DMS153 (cell line): ENCODE measurements at regions not wholly inside any gene's neighbourhood (a gene's known extent, or its start where the extent isn't known, plus 50 kb on each side); places are given as distances from the start of the nearest gene placed in this dataset.

ENCODE experiments used
- DNase-seq: peaks from one replicate; lab custom pipeline; 2025; lab: John Stamatoyannopoulos, UW

GRCh38 chr11:134800826-134801225, 388.8 kb upstream of the B3GAT1 start:
- no peak for DNase-seq

DNA sequence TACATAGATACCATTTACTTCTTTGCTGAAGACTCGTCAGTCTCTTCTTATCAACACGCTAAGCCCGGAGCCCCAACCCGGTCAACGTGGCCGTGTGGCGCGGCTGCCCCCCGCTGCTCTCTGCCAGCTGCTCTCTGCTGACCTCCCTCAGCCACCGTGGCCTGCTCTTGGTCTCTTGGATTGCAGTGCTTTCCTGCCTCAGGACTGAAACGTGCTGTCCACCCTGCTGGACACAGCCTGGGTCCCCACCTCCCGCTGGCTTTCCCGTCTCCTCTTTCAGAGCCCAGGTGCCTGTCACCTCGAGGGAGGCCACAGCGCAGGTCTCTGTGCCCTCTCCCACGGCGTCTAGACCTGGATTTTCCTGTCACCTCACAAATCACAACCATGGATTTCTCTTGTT, 388.1 kb upstream of the B3GAT1 start:
- DNase-seq = no peak

GRCh38 chr11:134799386-134799785, 387.3 kb upstream of the B3GAT1 start:
- no peak for DNase-seq

GRCh38 chr11:134797411-134798089, 385.5 kb upstream of the B3GAT1 start:
- DNase-seq = no peak

GRCh38 chr11:134795017-134795416, 383.0 kb upstream of the B3GAT1 start:
- no peak for DNase-seq

DNA sequence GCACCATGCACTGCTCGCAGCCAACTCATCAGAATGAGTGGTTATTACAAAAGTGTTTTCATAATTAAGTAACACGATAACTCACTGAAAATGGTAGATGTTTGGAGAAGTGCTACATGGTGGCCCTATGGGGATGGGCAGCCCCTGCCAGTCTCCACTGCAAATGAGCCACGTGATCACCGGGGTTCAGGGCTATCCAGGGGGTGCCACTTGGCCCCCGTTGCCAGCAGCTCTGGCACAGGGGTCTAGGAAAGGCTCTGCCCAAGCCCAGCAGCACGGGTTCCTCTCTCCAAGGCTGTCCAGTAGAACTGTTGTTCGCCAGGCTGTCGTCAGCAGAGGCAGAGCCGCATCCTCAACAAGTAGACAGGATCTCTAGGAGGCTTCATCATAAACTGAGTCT, 382.1 kb upstream of the B3GAT1 start:
- DNase-seq = no peak

DNA sequence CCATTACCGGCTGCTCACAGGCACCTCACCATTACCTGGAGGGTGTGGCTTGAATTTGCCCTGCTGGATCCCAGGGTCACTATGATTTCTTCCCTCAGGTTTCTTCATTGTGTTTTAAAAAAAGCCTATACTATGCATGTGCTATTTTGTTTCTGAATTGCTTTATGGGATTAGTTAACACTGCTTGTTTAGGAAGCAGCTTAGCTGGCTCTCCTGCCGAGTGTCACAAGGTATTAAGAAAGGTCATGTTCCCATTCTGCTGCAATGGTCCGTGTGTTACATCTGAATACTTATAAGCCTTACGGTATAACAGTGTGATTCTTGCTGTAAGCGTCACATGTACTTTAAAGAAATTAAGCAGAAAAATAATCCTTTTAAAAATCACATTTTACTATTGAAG, 380.6 kb upstream of the B3GAT1 start:
- no peak for DNase-seq

GRCh38 chr11:134792044-134792443, 380.0 kb upstream of the B3GAT1 start:
- no peak for DNase-seq

- no peak for DNase-seq
Observed at GRCh38 chr11:134791102-134791501, 379.1 kb upstream of the B3GAT1 start.

GRCh38 chr11:134789104-134789503, 377.1 kb upstream of the B3GAT1 start:
- no peak for DNase-seq

DNA sequence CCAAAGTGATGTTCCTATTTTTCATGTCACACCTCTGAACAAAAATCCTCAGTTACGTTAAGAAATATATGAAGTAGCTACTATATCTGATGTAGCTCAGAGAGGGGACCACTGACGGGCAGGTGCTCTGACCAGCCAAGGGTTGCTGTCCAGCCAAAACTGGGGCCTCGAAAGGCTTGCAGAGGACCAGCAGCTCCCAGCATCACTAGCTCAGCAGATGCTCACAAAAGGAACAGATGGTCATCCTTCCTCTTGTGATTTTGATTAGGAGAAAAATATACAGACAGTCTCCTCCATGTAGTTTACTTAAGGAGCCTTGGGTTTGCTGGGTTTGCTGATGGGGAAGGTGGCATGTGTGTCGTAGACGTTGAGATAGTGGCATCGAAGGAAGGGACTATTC, 374.6 kb upstream of the B3GAT1 start:
- DNase-seq = no peak

- no peak for DNase-seq
Observed at GRCh38 chr11:134785660-134786284, 373.7 kb upstream of the B3GAT1 start.

DNA sequence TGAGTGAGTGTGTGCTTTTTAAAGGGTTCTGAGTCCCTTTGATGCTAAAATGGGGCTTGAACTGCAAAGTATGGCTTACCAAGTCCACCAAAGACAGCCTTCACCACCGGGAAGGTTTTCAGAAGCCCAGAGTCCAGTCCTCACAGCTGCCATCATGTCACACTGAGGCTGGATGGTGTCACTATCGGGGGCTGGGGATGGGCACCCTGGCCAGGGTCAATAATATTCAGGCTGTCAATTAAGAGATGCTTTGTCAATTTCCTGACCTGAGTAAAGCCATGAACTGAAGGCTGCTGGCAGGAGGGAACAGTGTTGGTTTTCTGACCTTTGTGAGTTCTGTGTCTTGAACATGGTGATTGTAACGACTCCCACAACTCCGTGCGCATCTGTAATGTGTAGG, 373.0 kb upstream of the B3GAT1 start:
- DNase-seq = no peak

DNA sequence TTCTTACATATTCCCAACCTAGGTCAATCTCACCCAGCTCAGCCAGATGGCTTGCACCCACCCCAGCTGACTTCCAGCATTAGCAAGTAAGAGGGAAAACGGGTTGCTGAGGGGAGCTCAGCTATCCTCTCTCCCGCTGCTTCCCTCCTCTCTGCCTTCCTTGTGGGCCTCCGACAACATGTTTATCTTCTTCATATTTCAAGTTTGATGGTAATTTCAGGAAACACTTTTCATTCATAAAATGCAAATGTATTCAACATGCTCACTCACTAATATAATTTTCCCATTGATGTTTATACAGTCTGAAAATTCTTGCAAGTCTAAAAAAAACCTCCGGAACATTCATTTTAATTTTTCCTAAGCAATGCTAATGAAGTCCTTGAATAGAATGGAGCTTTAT, 372.5 kb upstream of the B3GAT1 start:
- no peak for DNase-seq

GRCh38 chr11:134784046-134784445, 372.0 kb upstream of the B3GAT1 start:
- DNase-seq = no peak

DNA sequence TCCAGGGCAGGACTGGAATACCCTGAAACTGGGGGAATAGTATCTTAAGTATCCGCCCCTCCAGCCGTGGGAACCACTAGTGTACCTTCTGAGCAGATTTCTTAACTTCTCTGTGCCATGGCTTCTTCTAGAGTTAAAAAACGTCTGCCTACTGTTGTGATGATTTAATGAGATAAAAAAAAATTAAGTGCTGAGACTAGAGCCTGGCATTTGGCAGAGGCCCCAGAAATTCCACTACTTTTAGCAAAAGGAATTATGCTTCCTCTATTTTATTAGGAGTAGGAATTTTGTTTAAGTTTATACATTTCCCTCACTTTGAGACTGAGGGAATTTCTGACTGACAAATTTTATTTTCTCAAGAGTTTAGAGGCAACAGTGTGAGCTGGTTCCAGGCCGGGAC, 371.2 kb upstream of the B3GAT1 start:
- no peak for DNase-seq

DNA sequence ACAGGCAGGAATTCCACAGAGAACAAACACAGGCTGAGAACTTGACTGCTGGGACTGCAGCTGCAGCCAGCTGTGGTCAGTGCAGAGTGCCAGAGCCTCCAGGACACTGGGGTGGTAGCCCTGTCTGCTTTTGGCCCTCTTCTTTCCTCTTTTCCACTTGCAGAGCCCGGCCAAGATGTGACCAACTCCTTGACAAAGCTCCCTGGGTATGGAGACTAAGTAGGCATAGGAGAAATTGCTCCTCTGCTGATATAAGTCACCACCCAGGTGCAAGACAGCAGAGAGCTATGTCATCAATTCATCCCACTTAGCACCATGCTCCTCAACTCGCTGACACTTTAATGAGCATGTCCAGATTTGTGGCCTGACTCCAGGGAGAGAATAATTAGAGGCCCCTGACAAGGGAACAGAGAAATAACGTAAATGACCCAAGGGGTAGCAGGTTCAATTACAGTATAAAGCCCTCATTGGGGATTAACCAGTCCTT, 369.4 kb upstream of the B3GAT1 start:
- DNase-seq = no peak

- DNase-seq = no peak
Observed at GRCh38 chr11:134780486-134781147, 368.6 kb upstream of the B3GAT1 start.

- no peak for DNase-seq
Observed at GRCh38 chr11:134779179-134779578, 367.1 kb upstream of the B3GAT1 start.

GRCh38 chr11:134768463-134768862, 356.4 kb upstream of the B3GAT1 start:
- no peak for DNase-seq

DNA sequence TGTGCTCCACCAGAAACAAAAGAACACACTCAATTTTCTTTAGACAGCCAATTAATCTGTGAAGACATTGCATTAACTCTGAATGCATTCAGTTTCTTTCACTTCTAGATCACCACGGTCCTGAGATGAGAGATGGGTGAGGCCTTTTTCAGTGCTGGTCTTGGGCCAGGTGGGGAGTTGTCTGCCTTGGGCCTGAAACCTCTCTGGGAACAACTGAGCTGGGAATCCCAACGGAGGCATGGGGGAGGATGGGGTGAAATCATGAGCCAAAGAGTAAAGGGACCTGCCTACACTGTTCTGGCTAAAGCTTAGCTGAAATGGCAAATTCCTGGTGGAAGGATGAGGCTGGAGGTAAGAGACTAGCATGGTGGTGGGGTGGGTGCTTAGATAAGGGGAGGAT, 353.5 kb upstream of the B3GAT1 start:
- no peak for DNase-seq

GRCh38 chr11:134764966-134765365, 352.9 kb upstream of the B3GAT1 start:
- DNase-seq = no peak

GRCh38 chr11:134764367-134764766, 352.3 kb upstream of the B3GAT1 start:
- no peak for DNase-seq
